ENCODE measurements at regions not wholly inside any gene's neighbourhood (a gene's known extent, or its start where the extent isn't known, plus 50 kb on each side); places are given as distances from the start of the nearest gene placed in this dataset.

DNA sequence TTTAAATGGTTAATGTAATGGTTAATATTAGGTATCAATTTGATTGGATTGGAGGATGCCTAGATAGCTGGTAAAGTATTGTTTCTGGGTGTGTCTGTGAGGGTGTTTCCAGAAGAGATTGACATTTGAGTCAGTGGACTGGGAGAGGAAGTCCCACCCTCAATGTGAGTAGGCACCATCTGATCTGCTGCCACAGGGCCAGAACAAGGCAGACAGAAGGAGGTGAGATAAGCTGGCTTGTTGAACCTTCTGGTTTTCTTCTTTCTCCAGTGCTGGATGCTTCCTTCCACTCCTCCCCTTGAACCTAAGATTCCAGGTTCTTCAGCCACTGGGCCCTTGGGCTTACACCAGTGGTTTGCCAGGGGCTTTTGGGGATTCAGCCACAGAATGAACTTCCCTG is 756.5 kb upstream of the LRFN5 start:
- Histone ChIP-seq H3K9ac (ENCODE audit: low read length) (no peak overlapping the region), H3K79me2 (replicated peaks; ENCODE audit: insufficient read depth, low read length) (no peaks in the 10 kb centered on the region), H3K27ac (ENCODE audit: low read length) (no peak overlapping the region), H3K4me3 (ENCODE audit: low read length) (no peak overlapping the region), H3K27me3 (ENCODE audit: insufficient read depth, low read depth, low read length) (no peaks in the 10 kb centered on the region), H3F3A (ENCODE audit: insufficient read depth, low read length, poor library complexity, severe bottlenecking) (no peaks in the 10 kb centered on the region), H4K20me1 (ENCODE audit: insufficient read depth) (no peaks in the 10 kb centered on the region), H3K9me3 (ENCODE audit: low read length) (no peaks in the 10 kb centered on the region), H3K4me2 (ENCODE audit: low read length) (no peak overlapping the region), H3K36me3 (ENCODE audit: insufficient read depth, low read length) (no peaks in the 10 kb centered on the region), H3K9me2 (ENCODE audit: insufficient read depth, low read length) (no peaks in the 10 kb centered on the region), H2AFZ (ENCODE audit: low read depth, low read length) (no peak overlapping the region)
- TF ChIP-seq SMC3 (conservative IDR thresholded peaks at IDR 0.05; ENCODE audit: poor library complexity): no peak
- TF ChIP-seq POLR2AphosphoS5 (IDR thresholded peaks at IDR 0.05): no peak
- TF ChIP-seq, protein P1, sequence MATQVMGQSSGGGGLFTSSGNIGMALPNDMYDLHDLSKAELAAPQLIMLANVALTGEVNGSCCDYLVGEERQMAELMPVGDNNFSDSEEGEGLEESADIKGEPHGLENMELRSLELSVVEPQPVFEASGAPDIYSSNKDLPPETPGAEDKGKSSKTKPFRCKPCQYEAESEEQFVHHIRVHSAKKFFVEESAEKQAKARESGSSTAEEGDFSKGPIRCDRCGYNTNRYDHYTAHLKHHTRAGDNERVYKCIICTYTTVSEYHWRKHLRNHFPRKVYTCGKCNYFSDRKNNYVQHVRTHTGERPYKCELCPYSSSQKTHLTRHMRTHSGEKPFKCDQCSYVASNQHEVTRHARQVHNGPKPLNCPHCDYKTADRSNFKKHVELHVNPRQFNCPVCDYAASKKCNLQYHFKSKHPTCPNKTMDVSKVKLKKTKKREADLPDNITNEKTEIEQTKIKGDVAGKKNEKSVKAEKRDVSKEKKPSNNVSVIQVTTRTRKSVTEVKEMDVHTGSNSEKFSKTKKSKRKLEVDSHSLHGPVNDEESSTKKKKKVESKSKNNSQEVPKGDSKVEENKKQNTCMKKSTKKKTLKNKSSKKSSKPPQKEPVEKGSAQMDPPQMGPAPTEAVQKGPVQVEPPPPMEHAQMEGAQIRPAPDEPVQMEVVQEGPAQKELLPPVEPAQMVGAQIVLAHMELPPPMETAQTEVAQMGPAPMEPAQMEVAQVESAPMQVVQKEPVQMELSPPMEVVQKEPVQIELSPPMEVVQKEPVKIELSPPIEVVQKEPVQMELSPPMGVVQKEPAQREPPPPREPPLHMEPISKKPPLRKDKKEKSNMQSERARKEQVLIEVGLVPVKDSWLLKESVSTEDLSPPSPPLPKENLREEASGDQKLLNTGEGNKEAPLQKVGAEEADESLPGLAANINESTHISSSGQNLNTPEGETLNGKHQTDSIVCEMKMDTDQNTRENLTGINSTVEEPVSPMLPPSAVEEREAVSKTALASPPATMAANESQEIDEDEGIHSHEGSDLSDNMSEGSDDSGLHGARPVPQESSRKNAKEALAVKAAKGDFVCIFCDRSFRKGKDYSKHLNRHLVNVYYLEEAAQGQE (IDR thresholded peaks at IDR 0.05; ENCODE audit: borderline replicate concordance): no peak
- TF ChIP-seq EZH2 (IDR thresholded peaks at IDR 0.05; ENCODE audit: borderline replicate concordance, insufficient read depth, low read length, poor library complexity, severe bottlenecking): no peak
- TF ChIP-seq EP300 (conservative IDR thresholded peaks at IDR 0.05; ENCODE audit: poor library complexity, severe bottlenecking): no peak
- no peak for TF ChIP-seq MXI1 (conservative IDR thresholded peaks at IDR 0.05; ENCODE audit: poor library complexity, severe bottlenecking)
- TF ChIP-seq, protein P2, sequence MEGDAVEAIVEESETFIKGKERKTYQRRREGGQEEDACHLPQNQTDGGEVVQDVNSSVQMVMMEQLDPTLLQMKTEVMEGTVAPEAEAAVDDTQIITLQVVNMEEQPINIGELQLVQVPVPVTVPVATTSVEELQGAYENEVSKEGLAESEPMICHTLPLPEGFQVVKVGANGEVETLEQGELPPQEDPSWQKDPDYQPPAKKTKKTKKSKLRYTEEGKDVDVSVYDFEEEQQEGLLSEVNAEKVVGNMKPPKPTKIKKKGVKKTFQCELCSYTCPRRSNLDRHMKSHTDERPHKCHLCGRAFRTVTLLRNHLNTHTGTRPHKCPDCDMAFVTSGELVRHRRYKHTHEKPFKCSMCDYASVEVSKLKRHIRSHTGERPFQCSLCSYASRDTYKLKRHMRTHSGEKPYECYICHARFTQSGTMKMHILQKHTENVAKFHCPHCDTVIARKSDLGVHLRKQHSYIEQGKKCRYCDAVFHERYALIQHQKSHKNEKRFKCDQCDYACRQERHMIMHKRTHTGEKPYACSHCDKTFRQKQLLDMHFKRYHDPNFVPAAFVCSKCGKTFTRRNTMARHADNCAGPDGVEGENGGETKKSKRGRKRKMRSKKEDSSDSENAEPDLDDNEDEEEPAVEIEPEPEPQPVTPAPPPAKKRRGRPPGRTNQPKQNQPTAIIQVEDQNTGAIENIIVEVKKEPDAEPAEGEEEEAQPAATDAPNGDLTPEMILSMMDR (IDR thresholded peaks at IDR 0.05; ENCODE audit: poor library complexity, severe bottlenecking): no peak
- no peak for TF ChIP-seq TAF1 (IDR thresholded peaks at IDR 0.05; ENCODE audit: low read depth)

DNA sequence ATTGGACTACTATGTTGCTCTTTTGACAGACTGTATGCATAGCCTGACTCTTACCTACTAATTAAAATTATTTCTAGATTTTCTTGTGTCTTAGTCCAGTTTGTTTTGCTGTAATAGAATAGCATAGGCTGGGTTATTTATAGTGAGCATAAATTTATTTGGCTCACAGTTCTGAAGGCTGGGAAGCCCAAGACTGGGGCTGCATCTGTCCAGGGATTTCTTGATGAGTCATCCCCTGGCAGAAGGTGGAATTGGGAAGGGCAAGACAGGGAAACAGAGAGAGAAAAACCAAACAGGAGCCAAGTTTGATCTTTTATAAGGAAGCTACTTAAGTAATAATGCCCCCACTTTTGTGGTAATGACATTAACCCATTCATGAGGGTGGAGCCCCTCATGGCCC is 759.2 kb upstream of the LRFN5 start:
- Histone ChIP-seq H4K20me1 (ENCODE audit: insufficient read depth) (no peaks in the 10 kb centered on the region), H3K27me3 (ENCODE audit: insufficient read depth, low read depth, low read length) (no peaks in the 10 kb centered on the region), H3K9me2 (ENCODE audit: insufficient read depth, low read length) (no peaks in the 10 kb centered on the region), H2AFZ (ENCODE audit: low read depth, low read length) (no peak overlapping the region), H3K27ac (ENCODE audit: low read length) (no peak overlapping the region), H3K9ac (ENCODE audit: low read length) (no peak overlapping the region), H3F3A (ENCODE audit: insufficient read depth, low read length, poor library complexity, severe bottlenecking) (no peaks in the 10 kb centered on the region), H3K4me3 (ENCODE audit: low read length) (no peak overlapping the region), H3K36me3 (ENCODE audit: insufficient read depth, low read length) (no peaks in the 10 kb centered on the region), H3K79me2 (replicated peaks; ENCODE audit: insufficient read depth, low read length) (no peaks in the 10 kb centered on the region), H3K9me3 (ENCODE audit: low read length) (no peaks in the 10 kb centered on the region), H3K4me2 (ENCODE audit: low read length) (no peak overlapping the region)
- TF ChIP-seq MXI1 (conservative IDR thresholded peaks at IDR 0.05; ENCODE audit: poor library complexity, severe bottlenecking) (no peak), EZH2 (IDR thresholded peaks at IDR 0.05; ENCODE audit: borderline replicate concordance, insufficient read depth, low read length, poor library complexity, severe bottlenecking) (no peak), RAD21 (conservative IDR thresholded peaks at IDR 0.05) (no peak), EP300 (conservative IDR thresholded peaks at IDR 0.05; ENCODE audit: poor library complexity, severe bottlenecking) (no peak), POLR2AphosphoS5 (IDR thresholded peaks at IDR 0.05) (no peak), TAF1 (IDR thresholded peaks at IDR 0.05; ENCODE audit: low read depth) (no peak), SMC3 (conservative IDR thresholded peaks at IDR 0.05; ENCODE audit: poor library complexity) (no peak)
- TF ChIP-seq, protein P2 (IDR thresholded peaks at IDR 0.05; ENCODE audit: poor library complexity, severe bottlenecking): no peak
- TF ChIP-seq, protein P1 (IDR thresholded peaks at IDR 0.05; ENCODE audit: borderline replicate concordance): no peak

Data from neural cell (in vitro differentiated cells).